ENCODE measurements at regions not wholly inside any gene's neighbourhood (a gene's known extent, or its start where the extent isn't known, plus 50 kb on each side); places are given as distances from the start of the nearest gene placed in this dataset.

GRCh38 chrX:39577985-39578869 is 519.5 kb downstream of the BCOR start:
- no peak overlapping the region for H3K27ac ChIP-seq (ENCODE audit: low read length)
- no peak overlapping the region for H3K4me3 ChIP-seq (ENCODE audit: low read length)
- WGBS (ENCODE audit: insufficient coverage) = 71% methylated on average over 14 of the region's 16 CpGs
- no peaks in the 10 kb centered on the region for H3K36me3 ChIP-seq (ENCODE audit: control insufficient read depth, insufficient read depth, low read length)
- peak; percentile 57 for DNase-seq
- H3K9me3 ChIP-seq (replicated peaks; ENCODE audit: control insufficient read depth, low read depth, low read length) = no peaks in the 10 kb centered on the region
- H3K4me1 ChIP-seq (ENCODE audit: control insufficient read depth, insufficient read depth, low read length) = peaks cover 32% of the 10 kb centered on the region
- H3K27me3 ChIP-seq (ENCODE audit: control insufficient read depth, insufficient read depth, low read length) = peaks cover 60% of the 10 kb centered on the region

GRCh38 chrX:39580043-39580442 is 517.7 kb downstream of the BCOR start:
- Histone ChIP-seq H3K27ac (ENCODE audit: low read length) (no peak overlapping the region), H3K27me3 (ENCODE audit: control insufficient read depth, insufficient read depth, low read length) (peaks cover 61% of the 10 kb centered on the region), H3K4me1 (ENCODE audit: control insufficient read depth, insufficient read depth, low read length) (peaks cover 32% of the 10 kb centered on the region), H3K36me3 (ENCODE audit: control insufficient read depth, insufficient read depth, low read length) (no peaks in the 10 kb centered on the region), H3K9me3 (replicated peaks; ENCODE audit: control insufficient read depth, low read depth, low read length) (peaks cover 4% of the 10 kb centered on the region), H3K4me3 (ENCODE audit: low read length) (no peak overlapping the region)
- no peak for DNase-seq
- 77% methylated on average over 6 of the region's 8 CpGs for WGBS (ENCODE audit: insufficient coverage)

GRCh38 chrX:39581411-39581810 is 516.3 kb downstream of the BCOR start:
- Histone ChIP-seq H3K4me1 (ENCODE audit: control insufficient read depth, insufficient read depth, low read length) (peaks cover 23% of the 10 kb centered on the region), H3K4me3 (ENCODE audit: low read length) (no peak overlapping the region), H3K27me3 (ENCODE audit: control insufficient read depth, insufficient read depth, low read length) (peaks cover 54% of the 10 kb centered on the region), H3K27ac (ENCODE audit: low read length) (no peak overlapping the region), H3K9me3 (replicated peaks; ENCODE audit: control insufficient read depth, low read depth, low read length) (peaks cover 4% of the 10 kb centered on the region), H3K36me3 (ENCODE audit: control insufficient read depth, insufficient read depth, low read length) (no peaks in the 10 kb centered on the region)
- no peak for DNase-seq
- 80% methylated on average over 1 of the region's 3 CpGs for WGBS (ENCODE audit: insufficient coverage)

GRCh38 chrX:39582091-39582490 is 515.7 kb downstream of the BCOR start:
- H3K27me3 ChIP-seq (ENCODE audit: control insufficient read depth, insufficient read depth, low read length) = peaks cover 54% of the 10 kb centered on the region
- peaks cover 4% of the 10 kb centered on the region for H3K9me3 ChIP-seq (replicated peaks; ENCODE audit: control insufficient read depth, low read depth, low read length)
- WGBS (ENCODE audit: insufficient coverage) = 17% methylated on average over 1 of the region's 3 CpGs
- no peaks in the 10 kb centered on the region for H3K36me3 ChIP-seq (ENCODE audit: control insufficient read depth, insufficient read depth, low read length)
- no peak for DNase-seq
- no peak overlapping the region for H3K27ac ChIP-seq (ENCODE audit: low read length)
- no peak overlapping the region for H3K4me3 ChIP-seq (ENCODE audit: low read length)
- H3K4me1 ChIP-seq (ENCODE audit: control insufficient read depth, insufficient read depth, low read length) = peaks cover 16% of the 10 kb centered on the region

- Histone ChIP-seq H3K4me3 (ENCODE audit: low read length) (no peak overlapping the region), H3K27me3 (ENCODE audit: control insufficient read depth, insufficient read depth, low read length) (peaks cover 49% of the 10 kb centered on the region), H3K4me1 (ENCODE audit: control insufficient read depth, insufficient read depth, low read length) (peaks cover 10% of the 10 kb centered on the region), H3K9me3 (replicated peaks; ENCODE audit: control insufficient read depth, low read depth, low read length) (peaks cover 4% of the 10 kb centered on the region), H3K36me3 (ENCODE audit: control insufficient read depth, insufficient read depth, low read length) (no peaks in the 10 kb centered on the region), H3K27ac (ENCODE audit: low read length) (no peak overlapping the region)
- no CpG with 5 or more reads among the region's 4 CpGs for WGBS (ENCODE audit: insufficient coverage)
- no peak for DNase-seq
These were observed 514.8 kb downstream of the BCOR start for GRCh38 chrX:39582976-39583375.

GRCh38 chrX:39585808-39586207 is 511.9 kb downstream of the BCOR start:
- no peaks in the 10 kb centered on the region for H3K4me1 ChIP-seq (ENCODE audit: control insufficient read depth, insufficient read depth, low read length)
- no peak overlapping the region for H3K27ac ChIP-seq (ENCODE audit: low read length)
- H3K27me3 ChIP-seq (ENCODE audit: control insufficient read depth, insufficient read depth, low read length) = peaks cover 43% of the 10 kb centered on the region
- 88% methylated on average over 3 of the region's 3 CpGs for WGBS (ENCODE audit: insufficient coverage)
- H3K36me3 ChIP-seq (ENCODE audit: control insufficient read depth, insufficient read depth, low read length) = no peaks in the 10 kb centered on the region
- DNase-seq = no peak
- H3K9me3 ChIP-seq (replicated peaks; ENCODE audit: control insufficient read depth, low read depth, low read length) = peaks cover 4% of the 10 kb centered on the region
- no peak overlapping the region for H3K4me3 ChIP-seq (ENCODE audit: low read length)

GRCh38 chrX:39586359-39586758 is 511.4 kb downstream of the BCOR start:
- Histone ChIP-seq H3K27me3 (ENCODE audit: control insufficient read depth, insufficient read depth, low read length) (peaks cover 42% of the 10 kb centered on the region), H3K4me1 (ENCODE audit: control insufficient read depth, insufficient read depth, low read length) (no peaks in the 10 kb centered on the region), H3K9me3 (replicated peaks; ENCODE audit: control insufficient read depth, low read depth, low read length) (peaks cover 4% of the 10 kb centered on the region), H3K4me3 (ENCODE audit: low read length) (no peak overlapping the region), H3K36me3 (ENCODE audit: control insufficient read depth, insufficient read depth, low read length) (no peaks in the 10 kb centered on the region), H3K27ac (ENCODE audit: low read length) (no peak overlapping the region)
- DNase-seq = no peak
- WGBS (ENCODE audit: insufficient coverage) = 58% methylated on average over 3 of the region's 4 CpGs

- WGBS (ENCODE audit: insufficient coverage) = 60% methylated on average over 1 of the region's 3 CpGs
- no peaks in the 10 kb centered on the region for H3K9me3 ChIP-seq (replicated peaks; ENCODE audit: control insufficient read depth, low read depth, low read length)
- no peak overlapping the region for H3K27ac ChIP-seq (ENCODE audit: low read length)
- no peak for DNase-seq
- H3K27me3 ChIP-seq (ENCODE audit: control insufficient read depth, insufficient read depth, low read length) = peaks cover 34% of the 10 kb centered on the region
- no peak overlapping the region for H3K4me3 ChIP-seq (ENCODE audit: low read length)
- H3K4me1 ChIP-seq (ENCODE audit: control insufficient read depth, insufficient read depth, low read length) = no peaks in the 10 kb centered on the region
- H3K36me3 ChIP-seq (ENCODE audit: control insufficient read depth, insufficient read depth, low read length) = no peaks in the 10 kb centered on the region
These were observed 506.7 kb downstream of the BCOR start for GRCh38 chrX:39591099-39591498.

- H3K4me1 ChIP-seq (ENCODE audit: control insufficient read depth, insufficient read depth, low read length) = no peaks in the 10 kb centered on the region
- no peak overlapping the region for H3K4me3 ChIP-seq (ENCODE audit: low read length)
- no peaks in the 10 kb centered on the region for H3K36me3 ChIP-seq (ENCODE audit: control insufficient read depth, insufficient read depth, low read length)
- H3K27ac ChIP-seq (ENCODE audit: low read length) = no peak overlapping the region
- H3K27me3 ChIP-seq (ENCODE audit: control insufficient read depth, insufficient read depth, low read length) = peaks cover 30% of the 10 kb centered on the region
- DNase-seq = peak; percentile 44
- H3K9me3 ChIP-seq (replicated peaks; ENCODE audit: control insufficient read depth, low read depth, low read length) = no peaks in the 10 kb centered on the region
These were observed 505.0 kb downstream of the BCOR start for GRCh38 chrX:39592776-39593175.

- Histone ChIP-seq H3K9me3 (replicated peaks; ENCODE audit: control insufficient read depth, low read depth, low read length) (no peaks in the 10 kb centered on the region), H3K27me3 (ENCODE audit: control insufficient read depth, insufficient read depth, low read length) (peaks cover 29% of the 10 kb centered on the region), H3K27ac (ENCODE audit: low read length) (no peak overlapping the region), H3K36me3 (ENCODE audit: control insufficient read depth, insufficient read depth, low read length) (no peaks in the 10 kb centered on the region), H3K4me3 (ENCODE audit: low read length) (no peak overlapping the region), H3K4me1 (ENCODE audit: control insufficient read depth, insufficient read depth, low read length) (peaks cover 5% of the 10 kb centered on the region)
- no peak for DNase-seq
- WGBS (ENCODE audit: insufficient coverage) = 0% methylated on average over 1 of the region's 1 CpG
These were observed 501.8 kb downstream of the BCOR start for GRCh38 chrX:39595977-39596376.

GRCh38 chrX:39596437-39596836 is 501.3 kb downstream of the BCOR start:
- Histone ChIP-seq H3K4me1 (ENCODE audit: control insufficient read depth, insufficient read depth, low read length) (peaks cover 10% of the 10 kb centered on the region), H3K9me3 (replicated peaks; ENCODE audit: control insufficient read depth, low read depth, low read length) (no peaks in the 10 kb centered on the region), H3K27ac (ENCODE audit: low read length) (no peak overlapping the region), H3K27me3 (ENCODE audit: control insufficient read depth, insufficient read depth, low read length) (peaks cover 30% of the 10 kb centered on the region), H3K36me3 (ENCODE audit: control insufficient read depth, insufficient read depth, low read length) (no peaks in the 10 kb centered on the region), H3K4me3 (ENCODE audit: low read length) (no peak overlapping the region)
- no peak for DNase-seq

Measured in muscle of leg (tissue), 3 donors.